ENCODE measurements at regions not wholly inside any gene's neighbourhood (a gene's known extent, or its start where the extent isn't known, plus 50 kb on each side); places are given as distances from the start of the nearest gene placed in this dataset.

- TF ChIP-seq CTCF (conservative IDR thresholded peaks at IDR 0.05; ENCODE audit: low read depth, low read length) (no peak), EZH2 (IDR thresholded peaks at IDR 0.05; ENCODE audit: borderline replicate concordance, low read depth, low read length, poor library complexity, severe bottlenecking) (no peak)
Measured at GRCh38 chr6:78709021-78709420, 158.3 kb upstream of the IRAK1BP1 start.
